T-helper 17 cell (primary cell): ENCODE measurements at regions not wholly inside any gene's neighbourhood (a gene's known extent, or its start where the extent isn't known, plus 50 kb on each side); places are given as distances from the start of the nearest gene placed in this dataset.

Experiments used
- ATAC-seq: fragments of 150-1000 bp; cut with Tn5 transposase; 2 replicates; pipeline ENCODE4 v1.10.0; 2021; ENCODE audit warnings: mild to moderate bottlenecking, moderate library complexity
- DNase-seq, 3 donors: peaks; one replicate each; pipeline versions ENCODE4 v3.0.0 to v3.0.0-alpha.2; 2020 to 2021
- H3K9me3 ChIP-seq: one replicate; pipeline ENCODE4 v1.7.0; 2013; ENCODE audit warnings: low read length, mild to moderate bottlenecking; ENCODE audit not compliant: control insufficient read depth, poor library complexity, severe bottlenecking
- H3K27ac Mint-ChIP-seq: one replicate; pipeline ENCODE4 v1.8.0; 2022; ENCODE audit warnings: mild to moderate bottlenecking, moderate library complexity, mixed read lengths
- H3K27me3 Mint-ChIP-seq: one replicate; pipeline ENCODE4 v1.8.0; 2022; ENCODE audit warnings: mixed read lengths
- H3K36me3 Mint-ChIP-seq: one replicate; pipeline ENCODE4 v1.8.0; 2022; ENCODE audit warnings: low read depth, mixed read lengths
- H3K4me1 Mint-ChIP-seq: one replicate; pipeline ENCODE4 v1.8.0; 2022; ENCODE audit warnings: mild to moderate bottlenecking, mixed read lengths
- H3K4me3 Mint-ChIP-seq: one replicate; pipeline ENCODE4 v1.8.0; 2022; ENCODE audit warnings: mild to moderate bottlenecking, moderate library complexity, mixed read lengths

DNA sequence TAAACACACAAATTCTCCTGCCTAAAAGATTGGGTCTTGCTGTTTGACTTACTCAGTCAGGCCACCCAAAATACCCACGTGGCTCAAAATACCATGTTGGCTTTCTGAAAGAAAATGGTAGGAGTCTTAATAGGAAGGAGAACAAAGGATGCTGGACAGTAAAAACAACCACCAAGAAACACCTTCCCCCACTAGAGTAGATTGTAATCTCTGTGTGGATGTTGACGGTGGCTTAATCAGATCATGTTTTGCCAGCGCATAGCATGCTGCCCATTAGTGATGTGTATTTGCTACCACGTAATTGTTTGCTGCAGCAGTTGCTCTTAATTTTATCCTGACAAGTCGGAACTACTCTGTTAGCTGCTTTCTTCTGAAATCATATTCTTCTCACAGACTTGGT is 1229.3 kb upstream of the SLC10A2 start:
- H3K4me3 Mint-ChIP-seq: no peak overlapping the region
- H3K27me3 Mint-ChIP-seq: no peaks in the 10 kb centered on the region
- no peak overlapping the region for H3K27ac Mint-ChIP-seq
- H3K9me3 ChIP-seq: no peaks in the 10 kb centered on the region
- H3K36me3 Mint-ChIP-seq: no peaks in the 10 kb centered on the region
- no peaks in the 10 kb centered on the region for H3K4me1 Mint-ChIP-seq
- DNase-seq: no peak
- no peak for ATAC-seq

DNA sequence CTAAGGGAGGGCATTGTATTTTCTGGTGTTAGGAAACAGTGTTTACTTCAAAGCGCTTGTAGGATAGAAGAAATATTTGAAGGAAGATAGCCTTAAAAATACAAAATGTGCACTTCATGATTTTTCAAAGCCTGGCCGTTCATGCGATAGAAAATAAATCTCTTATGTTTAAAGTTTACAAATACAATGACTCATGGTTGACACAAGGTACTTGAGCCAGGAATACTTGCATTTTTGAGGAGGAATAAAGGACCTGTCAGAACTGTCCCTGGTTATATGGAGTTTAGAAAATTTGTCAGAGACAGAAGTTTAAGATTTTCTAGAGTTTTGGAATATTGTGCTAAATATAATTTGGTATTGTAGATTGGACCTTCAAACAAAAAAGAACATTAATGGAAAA is 1223.2 kb upstream of the SLC10A2 start:
- H3K9me3 ChIP-seq: peaks cover 2% of the 10 kb centered on the region
- no peak for DNase-seq
- no peak for ATAC-seq
- H3K4me1 Mint-ChIP-seq: no peaks in the 10 kb centered on the region
- H3K4me3 Mint-ChIP-seq: no peak overlapping the region
- H3K27ac Mint-ChIP-seq: no peak overlapping the region
- H3K36me3 Mint-ChIP-seq: no peaks in the 10 kb centered on the region
- H3K27me3 Mint-ChIP-seq: no peaks in the 10 kb centered on the region

- Mint-ChIP-seq H3K4me3 (no peak overlapping the region), H3K27me3 (no peaks in the 10 kb centered on the region), H3K4me1 (no peaks in the 10 kb centered on the region), H3K36me3 (no peaks in the 10 kb centered on the region), H3K27ac (no peak overlapping the region)
- no peak for DNase-seq
- no peak for ATAC-seq
- peaks cover 3% of the 10 kb centered on the region for H3K9me3 ChIP-seq
Observed at GRCh38 chr13:104288496-104288895, 1222.3 kb upstream of the SLC10A2 start.

DNA sequence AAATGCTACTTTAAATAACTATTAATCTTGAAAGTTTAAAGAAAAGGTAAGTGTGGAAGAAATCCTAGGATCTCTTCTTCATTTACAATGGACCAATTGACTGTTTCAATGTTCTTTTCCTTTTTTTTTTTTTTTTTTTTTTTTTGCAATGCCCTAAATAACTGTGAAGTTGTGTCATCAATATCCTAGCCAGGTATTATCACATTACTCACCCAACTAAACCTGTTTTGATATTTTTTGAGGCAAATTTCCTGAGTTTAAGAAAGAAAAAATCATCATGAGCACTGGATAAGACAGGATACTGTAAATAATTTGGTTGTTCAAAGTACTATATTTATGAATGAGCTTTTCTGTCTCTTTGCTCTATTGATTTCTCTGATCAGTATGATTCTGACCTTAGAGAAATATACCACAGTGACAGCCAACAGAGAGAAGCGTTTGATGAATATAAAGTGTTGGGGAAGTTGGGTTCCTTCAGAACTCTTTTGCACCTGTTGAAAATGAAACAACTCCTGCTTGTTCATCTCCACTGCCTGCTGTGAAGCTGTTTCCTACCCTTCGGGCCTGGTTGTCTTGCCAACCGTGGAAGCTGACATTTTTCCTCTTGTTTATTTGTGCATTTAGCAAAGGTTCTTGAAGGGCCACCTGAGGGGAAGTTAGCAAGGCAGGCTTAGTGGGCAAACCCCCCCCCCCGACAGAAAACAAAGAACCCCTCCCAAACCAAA is 1220.5 kb upstream of the SLC10A2 start:
- Mint-ChIP-seq H3K27me3 (no peaks in the 10 kb centered on the region), H3K4me3 (no peak overlapping the region), H3K36me3 (no peaks in the 10 kb centered on the region), H3K4me1 (no peaks in the 10 kb centered on the region), H3K27ac (no peak overlapping the region)
- DNase-seq (no peak), ATAC-seq (no peak)
- H3K9me3 ChIP-seq: peaks cover 3% of the 10 kb centered on the region

GRCh38 chr13:104281910-104282309 is 1215.7 kb upstream of the SLC10A2 start:
- H3K4me3 Mint-ChIP-seq: no peak overlapping the region
- no peaks in the 10 kb centered on the region for H3K36me3 Mint-ChIP-seq
- H3K4me1 Mint-ChIP-seq: no peaks in the 10 kb centered on the region
- DNase-seq (no peak), ATAC-seq (no peak)
- no peak overlapping the region for H3K27ac Mint-ChIP-seq
- H3K27me3 Mint-ChIP-seq: no peaks in the 10 kb centered on the region
- H3K9me3 ChIP-seq: peaks cover 3% of the 10 kb centered on the region

GRCh38 chr13:104270731-104271130 is 1204.5 kb upstream of the SLC10A2 start:
- Mint-ChIP-seq H3K4me1 (no peaks in the 10 kb centered on the region), H3K36me3 (no peaks in the 10 kb centered on the region), H3K27me3 (no peaks in the 10 kb centered on the region), H3K27ac (no peak overlapping the region), H3K4me3 (no peak overlapping the region)
- ATAC-seq (no peak), DNase-seq (no peak)
- H3K9me3 ChIP-seq: no peaks in the 10 kb centered on the region

- H3K9me3 ChIP-seq: no peaks in the 10 kb centered on the region
- Mint-ChIP-seq H3K4me1 (no peaks in the 10 kb centered on the region), H3K27me3 (no peaks in the 10 kb centered on the region), H3K36me3 (no peaks in the 10 kb centered on the region), H3K27ac (no peak overlapping the region), H3K4me3 (no peak overlapping the region)
- ATAC-seq (no peak), DNase-seq (no peak)
Observed at GRCh38 chr13:104267206-104267811, 1201.1 kb upstream of the SLC10A2 start.

- H3K4me3 Mint-ChIP-seq: no peak overlapping the region
- no peaks in the 10 kb centered on the region for H3K9me3 ChIP-seq
- no peaks in the 10 kb centered on the region for H3K36me3 Mint-ChIP-seq
- H3K4me1 Mint-ChIP-seq: no peaks in the 10 kb centered on the region
- DNase-seq: no peak
- ATAC-seq: no peak
- no peak overlapping the region for H3K27ac Mint-ChIP-seq
- H3K27me3 Mint-ChIP-seq: no peaks in the 10 kb centered on the region
Observed at GRCh38 chr13:104256701-104257100, 1190.5 kb upstream of the SLC10A2 start.

DNA sequence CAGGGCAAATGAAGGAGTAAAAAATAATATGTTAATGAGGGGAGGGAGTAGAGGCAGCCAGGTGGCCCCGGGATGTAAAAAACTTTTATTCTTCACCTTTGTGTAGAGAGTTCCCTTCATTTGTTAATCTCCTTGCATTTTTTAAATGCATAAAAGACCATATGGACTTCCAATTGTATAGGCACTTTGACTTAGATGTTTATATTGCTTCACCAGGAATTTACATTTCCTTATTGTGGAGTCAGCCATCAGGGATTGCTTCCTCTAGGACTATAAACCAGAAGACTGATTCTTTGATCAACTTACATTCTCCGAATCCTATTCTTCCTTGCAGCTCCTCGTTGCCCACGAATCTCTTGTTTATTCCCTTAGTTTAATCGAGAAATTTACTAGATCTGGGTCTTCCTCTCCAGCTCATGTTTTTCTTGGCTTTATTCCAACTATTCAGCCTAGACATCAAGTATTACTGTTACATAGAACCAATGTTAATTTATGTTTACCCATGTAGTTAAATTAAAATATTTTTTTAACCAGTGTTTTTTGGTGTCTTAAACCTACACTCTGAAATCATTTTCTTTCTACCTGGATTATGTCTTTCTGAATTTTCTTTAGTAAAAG is 1187.0 kb upstream of the SLC10A2 start:
- no peaks in the 10 kb centered on the region for H3K9me3 ChIP-seq
- no peaks in the 10 kb centered on the region for H3K4me1 Mint-ChIP-seq
- no peak for DNase-seq
- H3K36me3 Mint-ChIP-seq: no peaks in the 10 kb centered on the region
- H3K27me3 Mint-ChIP-seq: no peaks in the 10 kb centered on the region
- ATAC-seq: no peak
- no peak overlapping the region for H3K4me3 Mint-ChIP-seq
- H3K27ac Mint-ChIP-seq: no peak overlapping the region

DNA sequence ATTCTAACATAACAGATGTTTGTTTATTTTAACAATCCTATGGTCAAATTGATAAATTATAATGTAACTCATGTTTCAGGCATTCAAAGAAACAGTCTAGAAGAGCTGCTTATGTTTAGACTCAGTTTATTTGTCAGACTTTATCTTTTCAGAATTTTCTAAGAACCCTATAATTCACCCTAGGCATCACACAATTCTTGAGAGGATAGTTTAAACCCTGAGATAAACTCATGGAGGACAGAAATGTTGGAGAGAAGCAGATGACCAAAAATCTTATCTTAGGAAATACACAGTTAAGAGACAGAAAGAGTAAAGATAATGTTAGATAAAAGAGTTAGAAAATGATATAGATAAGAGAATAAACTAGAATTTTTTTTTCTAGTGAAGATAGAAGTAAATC is 1185.7 kb upstream of the SLC10A2 start:
- no peaks in the 10 kb centered on the region for H3K9me3 ChIP-seq
- H3K36me3 Mint-ChIP-seq: no peaks in the 10 kb centered on the region
- DNase-seq: no peak
- H3K4me3 Mint-ChIP-seq: no peak overlapping the region
- H3K27me3 Mint-ChIP-seq: no peaks in the 10 kb centered on the region
- ATAC-seq: no peak
- H3K4me1 Mint-ChIP-seq: no peaks in the 10 kb centered on the region
- no peak overlapping the region for H3K27ac Mint-ChIP-seq

DNA sequence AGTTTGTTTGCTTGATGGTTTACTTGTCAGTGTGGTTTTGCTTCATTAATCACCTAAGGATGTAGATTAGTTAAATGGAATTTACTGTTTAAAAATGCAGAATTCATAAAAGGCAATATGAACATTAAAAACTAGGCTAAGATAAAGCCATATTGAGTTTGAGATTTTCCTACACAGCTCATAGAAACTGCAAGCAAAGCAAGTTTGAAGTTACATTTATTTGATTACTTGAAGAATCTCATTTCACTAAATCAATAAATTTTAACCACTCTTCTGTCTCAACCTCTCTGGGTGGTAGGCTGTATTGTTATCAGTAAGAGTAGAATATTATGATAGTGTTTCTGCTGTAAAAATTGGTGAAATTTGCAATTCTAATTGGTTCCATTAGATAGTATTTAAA is 1180.7 kb upstream of the SLC10A2 start:
- Mint-ChIP-seq H3K4me3 (no peak overlapping the region), H3K27me3 (no peaks in the 10 kb centered on the region), H3K4me1 (no peaks in the 10 kb centered on the region), H3K36me3 (no peaks in the 10 kb centered on the region), H3K27ac (no peak overlapping the region)
- DNase-seq (no peak), ATAC-seq (no peak)
- no peaks in the 10 kb centered on the region for H3K9me3 ChIP-seq

- H3K4me1 Mint-ChIP-seq: no peaks in the 10 kb centered on the region
- no peak overlapping the region for H3K4me3 Mint-ChIP-seq
- H3K36me3 Mint-ChIP-seq: no peaks in the 10 kb centered on the region
- no peak for ATAC-seq
- no peaks in the 10 kb centered on the region for H3K27me3 Mint-ChIP-seq
- H3K27ac Mint-ChIP-seq: no peak overlapping the region
- no peaks in the 10 kb centered on the region for H3K9me3 ChIP-seq
- DNase-seq: no peak
Observed at GRCh38 chr13:104206450-104207044, 1140.3 kb upstream of the SLC10A2 start.

- no peak for DNase-seq
- no peaks in the 10 kb centered on the region for H3K36me3 Mint-ChIP-seq
- no peak overlapping the region for H3K27ac Mint-ChIP-seq
- H3K4me3 Mint-ChIP-seq: no peak overlapping the region
- no peaks in the 10 kb centered on the region for H3K27me3 Mint-ChIP-seq
- no peak for ATAC-seq
- H3K9me3 ChIP-seq: no peaks in the 10 kb centered on the region
- no peaks in the 10 kb centered on the region for H3K4me1 Mint-ChIP-seq
Observed at GRCh38 chr13:104204177-104204576, 1138.0 kb upstream of the SLC10A2 start.
